Cardiac fibroblast (primary cell): ENCODE measurements at regions not wholly inside any gene's neighbourhood (a gene's known extent, or its start where the extent isn't known, plus 50 kb on each side); places are given as distances from the start of the nearest gene placed in this dataset.

Experiments used
- DNase-seq, 2 donors: peaks; one replicate each; pipeline versions ENCODE4 v3.0.0 to v3.0.0-alpha.2; 2010; ENCODE audit warnings: low read depth in 2 of 2
- H3K4me3 ChIP-seq, 2 donors: replicated peaks in 1 of 2; 1 replicate in 1 of 2; 2 replicates in 1 of 2; pipeline ENCODE4 v1.5.1; 2011; ENCODE audit warnings: low read depth in 2 of 2, low read length in 2 of 2, mild to moderate bottlenecking in 2 of 2, moderate library complexity in 1 of 2
- TF ChIP-seq, protein P1 (sequence below): IDR thresholded peaks from one replicate; pipeline ENCODE4 v1.5.1; 2011; ENCODE audit warnings: low read depth, mild to moderate bottlenecking, low read length, inconsistent platforms

DNA sequence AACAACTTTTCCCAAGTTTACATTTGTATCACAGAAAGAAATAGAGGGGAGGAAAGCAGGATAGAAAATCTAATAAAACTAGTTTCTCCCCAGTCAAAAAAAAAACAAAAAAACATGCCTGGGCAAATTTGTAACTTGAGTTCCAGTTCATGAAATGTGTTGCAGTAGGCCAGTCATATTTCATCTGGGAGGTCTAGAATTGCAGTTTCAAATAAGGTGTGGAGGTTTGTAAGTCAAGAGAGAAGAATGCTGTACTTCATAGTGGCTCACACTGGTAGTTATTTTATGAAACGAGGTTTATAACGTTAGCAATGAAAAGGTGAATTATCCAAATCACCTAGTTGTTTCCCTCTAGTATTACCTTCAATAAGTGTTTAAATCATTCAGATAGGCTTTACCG lies 1313.9 kb upstream of the SLC39A10 start:
- TF ChIP-seq, protein P1, sequence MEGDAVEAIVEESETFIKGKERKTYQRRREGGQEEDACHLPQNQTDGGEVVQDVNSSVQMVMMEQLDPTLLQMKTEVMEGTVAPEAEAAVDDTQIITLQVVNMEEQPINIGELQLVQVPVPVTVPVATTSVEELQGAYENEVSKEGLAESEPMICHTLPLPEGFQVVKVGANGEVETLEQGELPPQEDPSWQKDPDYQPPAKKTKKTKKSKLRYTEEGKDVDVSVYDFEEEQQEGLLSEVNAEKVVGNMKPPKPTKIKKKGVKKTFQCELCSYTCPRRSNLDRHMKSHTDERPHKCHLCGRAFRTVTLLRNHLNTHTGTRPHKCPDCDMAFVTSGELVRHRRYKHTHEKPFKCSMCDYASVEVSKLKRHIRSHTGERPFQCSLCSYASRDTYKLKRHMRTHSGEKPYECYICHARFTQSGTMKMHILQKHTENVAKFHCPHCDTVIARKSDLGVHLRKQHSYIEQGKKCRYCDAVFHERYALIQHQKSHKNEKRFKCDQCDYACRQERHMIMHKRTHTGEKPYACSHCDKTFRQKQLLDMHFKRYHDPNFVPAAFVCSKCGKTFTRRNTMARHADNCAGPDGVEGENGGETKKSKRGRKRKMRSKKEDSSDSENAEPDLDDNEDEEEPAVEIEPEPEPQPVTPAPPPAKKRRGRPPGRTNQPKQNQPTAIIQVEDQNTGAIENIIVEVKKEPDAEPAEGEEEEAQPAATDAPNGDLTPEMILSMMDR: no peak

DNA sequence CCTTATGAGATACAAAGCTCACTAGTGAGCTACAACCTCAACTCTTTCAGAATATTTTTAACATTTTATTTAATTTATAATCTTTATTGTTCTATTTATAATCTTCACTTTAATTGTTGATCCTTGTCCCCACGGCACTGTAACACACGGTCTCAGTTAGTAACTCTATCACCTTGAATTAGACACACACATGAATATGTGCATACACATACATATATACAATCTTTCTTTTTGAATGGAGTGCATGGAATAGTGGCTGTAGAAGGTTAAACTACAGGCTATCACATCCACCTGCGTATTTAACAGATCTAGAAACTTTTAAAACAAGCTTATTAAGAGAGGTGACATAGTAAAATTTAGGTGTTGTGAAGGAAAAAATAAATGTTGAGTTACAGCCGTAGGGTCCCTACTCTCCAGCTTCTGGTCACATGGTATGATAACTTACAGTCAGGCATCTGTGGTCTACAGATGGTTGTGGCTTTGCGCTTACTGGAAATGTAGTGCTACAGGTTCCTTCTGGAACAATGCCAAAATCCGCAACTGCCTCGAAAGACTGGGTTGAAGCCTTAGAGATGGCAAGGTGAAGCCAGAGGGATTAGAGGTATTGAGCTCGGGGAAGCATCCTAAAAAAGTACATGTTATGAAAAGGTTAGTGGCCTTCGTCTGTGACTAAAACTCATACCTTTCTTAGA lies 1324.1 kb upstream of the SLC39A10 start:
- DNase-seq: no peak
- no peak overlapping the region for H3K4me3 ChIP-seq
- TF ChIP-seq, protein P1: no peak

More for the DNA sequence above, 1313.9 kb upstream of the SLC39A10 start:
- no peak overlapping the region for H3K4me3 ChIP-seq
- DNase-seq: no peak

- H3K4me3 ChIP-seq: no peak overlapping the region
- no peak for DNase-seq
- TF ChIP-seq, protein P1: no peak
Measured at GRCh38 chr2:194328456-194328855, 1328.6 kb upstream of the SLC39A10 start.

DNA sequence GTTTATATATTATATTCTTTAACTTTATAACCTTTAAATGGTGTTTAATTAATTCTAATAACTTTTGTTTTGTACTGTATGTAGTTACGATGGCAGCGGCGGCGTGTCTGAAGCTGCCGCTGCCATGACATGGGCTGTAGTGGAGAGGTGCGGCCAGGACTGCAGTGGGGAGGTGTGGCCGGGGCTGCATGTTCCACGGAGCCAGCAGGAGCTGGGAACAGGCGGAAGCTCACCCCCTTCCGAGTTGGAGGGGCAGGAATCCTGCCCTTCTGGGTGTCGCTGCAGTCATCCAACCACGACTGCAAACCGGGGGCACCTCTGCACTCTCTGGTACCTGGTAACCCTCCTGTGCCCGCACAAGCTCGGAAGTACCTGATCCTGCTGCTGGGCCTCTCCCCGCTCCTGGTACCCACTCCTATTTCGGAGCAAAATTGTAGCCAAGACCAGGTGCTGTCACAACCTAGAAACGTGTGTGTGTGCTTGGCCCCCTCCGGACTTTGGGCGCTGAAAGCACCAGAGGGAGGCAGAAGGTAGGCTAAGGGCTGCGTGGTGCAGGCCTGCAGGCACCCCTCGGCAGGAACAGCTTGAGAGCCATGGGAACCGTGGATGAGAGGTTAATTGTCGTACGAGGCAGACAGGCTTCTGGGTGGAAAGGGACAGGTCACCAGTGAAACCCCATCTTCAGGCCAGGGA lies 1329.7 kb upstream of the SLC39A10 start:
- H3K4me3 ChIP-seq: no peak overlapping the region
- TF ChIP-seq, protein P1: no peak
- DNase-seq: no peak

GRCh38 chr2:194323740-194324139 lies 1333.3 kb upstream of the SLC39A10 start:
- TF ChIP-seq, protein P1: no peak
- H3K4me3 ChIP-seq: no peak overlapping the region
- no peak for DNase-seq

GRCh38 chr2:194320520-194320919 lies 1336.5 kb upstream of the SLC39A10 start:
- TF ChIP-seq, protein P1: no peak
- no peak for DNase-seq
- no peak overlapping the region for H3K4me3 ChIP-seq
